ENCODE measurements at regions not wholly inside any gene's neighbourhood (a gene's known extent, or its start where the extent isn't known, plus 50 kb on each side); places are given as distances from the start of the nearest gene placed in this dataset.
A peak's percentile ranks its signal among the peaks of the same experiment; 100 is the strongest.
"Not testable (repeated sequence)": the region's sequence is repeated elsewhere in the genome, so short reads cannot be mapped to it uniquely, and the experiment has no call there.

DNA sequence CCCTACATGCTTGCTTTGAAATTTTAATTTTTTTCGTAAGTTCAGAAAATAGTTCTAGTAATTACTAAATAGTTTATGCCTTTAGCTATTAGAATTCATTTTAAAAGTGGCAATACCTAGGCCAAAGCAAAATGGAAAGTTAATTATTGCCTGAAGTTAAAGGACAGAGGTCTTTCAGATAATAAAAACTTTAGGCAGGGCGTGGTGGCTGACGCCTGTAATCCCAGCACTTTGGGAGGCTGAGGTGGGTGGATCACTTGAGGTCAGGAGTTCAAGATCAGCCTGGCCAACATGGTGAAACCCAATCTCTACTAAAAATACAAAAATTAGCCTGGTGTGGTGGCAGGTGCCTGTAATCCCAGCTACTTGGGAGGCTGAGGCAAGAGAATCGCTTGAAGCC is 65.9 kb upstream of the MARCKS start:
- DNase-seq: not testable (repeated sequence)

DNA sequence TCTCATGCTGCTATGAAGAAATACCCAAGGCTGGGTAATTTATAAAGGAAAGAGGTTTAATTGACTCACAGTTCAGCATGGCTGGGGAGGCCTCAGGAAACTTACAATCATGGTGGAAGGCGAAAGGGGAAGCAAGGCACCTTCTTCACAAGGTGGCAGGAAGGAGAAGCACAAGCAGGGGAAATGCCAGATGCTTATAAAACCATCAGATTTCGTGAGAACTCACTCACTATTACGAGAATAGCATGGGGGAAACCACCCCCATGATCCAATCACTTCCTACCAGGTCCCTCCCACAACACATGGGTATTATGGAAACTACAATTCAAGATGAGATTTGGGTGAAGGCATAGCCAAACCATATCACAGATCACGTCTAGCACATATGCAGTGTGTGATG is 61.8 kb upstream of the MARCKS start:
- not testable (repeated sequence) for DNase-seq

DNA sequence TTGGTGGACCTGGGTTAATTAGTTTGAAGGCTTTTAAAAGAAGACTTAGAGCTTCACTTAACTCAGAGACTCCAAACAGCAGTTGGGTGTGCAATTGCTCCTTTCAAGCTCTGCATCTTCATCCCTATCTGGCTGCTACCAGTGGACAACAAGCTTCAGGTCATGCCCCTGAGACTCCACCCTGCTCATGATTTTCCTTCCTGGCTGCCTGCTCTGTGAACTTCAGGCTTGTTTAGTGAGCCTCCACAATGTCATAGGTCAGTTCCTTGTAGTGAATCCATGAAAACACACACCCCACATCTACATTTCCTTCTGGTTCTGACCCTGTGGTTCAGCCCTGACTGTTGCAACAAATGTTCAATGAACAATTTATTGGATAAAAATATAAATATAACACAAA is 61.1 kb upstream of the MARCKS start:
- no peak for DNase-seq

DNA sequence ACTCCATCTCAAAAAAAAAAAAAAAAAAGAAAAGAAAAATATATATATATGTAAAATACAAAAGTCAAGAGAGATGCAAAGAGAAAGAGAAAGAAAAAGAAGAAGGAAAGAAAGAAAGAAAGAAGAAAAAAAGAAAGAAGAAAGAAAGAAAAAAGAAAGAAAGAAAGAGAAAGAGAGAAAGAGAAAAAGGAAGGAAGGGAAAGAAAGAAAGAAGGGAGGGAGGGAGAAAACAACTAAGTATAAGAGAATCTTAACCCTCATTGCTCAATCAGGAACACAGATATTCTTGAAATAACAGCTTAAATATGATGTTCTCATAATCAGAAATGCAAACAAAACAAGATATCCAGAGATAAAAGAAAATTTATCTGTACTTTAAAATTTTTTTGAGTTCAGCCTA is 54.4 kb upstream of the MARCKS start:
- no peak for DNase-seq

DNA sequence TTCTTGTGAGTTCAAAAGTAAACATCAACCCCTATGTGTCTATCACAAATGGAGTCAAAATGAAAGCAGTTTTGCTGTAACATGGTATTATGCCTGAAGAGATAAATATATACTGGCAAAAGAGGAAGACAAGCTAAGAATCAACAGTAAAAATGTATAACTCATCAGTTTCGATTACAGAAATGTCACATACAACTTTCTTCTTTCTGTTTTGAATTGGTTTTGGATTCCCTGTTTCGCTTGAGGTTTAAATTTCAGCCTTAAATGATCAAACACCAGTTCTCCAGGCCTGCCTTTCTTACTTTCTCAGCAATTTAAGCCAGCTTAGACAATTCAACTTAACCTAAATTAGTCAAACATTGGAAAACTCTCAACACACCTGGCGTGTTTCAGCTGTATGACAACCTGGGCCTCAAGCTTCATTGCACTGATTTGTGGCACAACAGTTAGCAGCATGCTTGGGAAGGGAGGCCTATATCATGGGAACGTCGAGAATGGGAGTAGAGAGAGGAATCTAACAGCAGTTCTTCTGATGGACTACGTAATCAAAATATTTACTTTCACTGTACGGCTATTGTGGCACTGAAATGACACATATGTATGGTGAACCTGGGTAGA is 51.9 kb upstream of the MARCKS start:
- peak; percentile 15 for DNase-seq

DNA sequence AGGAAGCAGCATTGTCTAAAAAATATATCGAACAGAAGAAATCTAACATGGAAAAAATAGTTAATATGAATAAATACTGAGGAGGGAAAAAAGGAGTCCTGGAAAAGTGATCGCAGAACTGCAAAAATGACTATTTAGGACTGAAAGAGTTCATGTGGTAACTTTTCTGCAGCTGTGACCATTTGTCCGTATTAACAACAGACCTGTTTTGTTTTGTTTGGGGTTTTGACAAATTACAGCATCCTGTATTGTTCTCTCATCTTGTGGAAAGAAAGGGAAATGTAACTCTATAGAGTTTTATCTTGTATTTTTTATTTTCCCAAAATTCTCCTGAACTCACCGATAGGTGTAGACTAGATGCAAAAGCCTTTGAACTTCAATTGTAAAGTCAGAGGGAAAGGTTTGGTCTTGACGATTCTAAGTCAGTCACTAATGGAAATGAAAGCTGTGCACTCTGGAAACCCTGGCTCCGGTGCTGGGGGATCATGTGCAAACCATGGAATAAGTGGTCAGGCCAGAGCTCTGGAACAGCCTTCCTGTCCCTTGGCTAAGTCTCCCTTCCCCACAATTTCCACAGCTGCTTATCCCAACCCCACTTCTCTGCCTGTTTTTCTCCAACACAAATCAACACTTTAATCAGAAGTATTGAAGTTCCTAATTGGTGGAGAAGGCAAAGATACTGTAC is 51.2 kb upstream of the MARCKS start:
- peak; percentile 76 for DNase-seq

Measured in muscle of arm (tissue), 1 donor.